ENCODE measurements at regions not wholly inside any gene's neighbourhood (a gene's known extent, or its start where the extent isn't known, plus 50 kb on each side); places are given as distances from the start of the nearest gene placed in this dataset.

DNA sequence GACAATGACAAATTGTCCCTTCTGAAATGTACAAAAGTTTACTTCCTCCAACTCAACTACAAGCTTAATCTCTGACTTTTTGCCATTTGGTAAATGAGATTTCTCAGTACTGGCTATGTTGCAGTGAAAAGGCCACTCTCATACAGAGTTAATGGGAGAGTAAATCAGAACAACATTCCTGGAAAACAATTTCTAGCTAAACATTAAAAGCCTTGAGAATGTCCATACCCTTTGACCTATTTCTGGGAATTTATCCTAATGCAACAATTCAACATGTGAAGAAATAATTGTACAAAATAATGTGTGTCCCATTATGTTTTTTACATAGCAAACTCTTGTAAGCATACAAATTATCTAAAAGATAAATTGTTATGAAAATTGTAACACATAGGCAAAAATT is 56.3 kb upstream of the SPEF2 start:
- ATAC-seq, result no peak
- Histone ChIP-seq H3K4me3 (replicated peaks in 1 of 2; ENCODE audit: low read depth in 1 of 2, low read length in 2 of 2) (no peak overlapping the region), H3K9me3 (ENCODE audit: control insufficient read depth in 1 of 2, insufficient read depth in 1 of 2, low read depth in 1 of 2, low read length in 2 of 2) (no peaks in the 10 kb centered on the region), H3K9ac (ENCODE audit: low read length) (no peak overlapping the region), H4K20me1 (ENCODE audit: insufficient read depth) (no peaks in the 10 kb centered on the region), H3K27ac (ENCODE audit: low read depth, low read length) (no peak overlapping the region), H3K4me1 (ENCODE audit: control insufficient read depth in 1 of 2, insufficient read depth in 2 of 2, low read length in 2 of 2) (no peaks in the 10 kb centered on the region), H3K27me3 (ENCODE audit: insufficient read depth, low read length) (no peaks in the 10 kb centered on the region), H2AFZ (ENCODE audit: low read depth, low read length, poor library complexity, severe bottlenecking) (no peak overlapping the region), H3K9me2 (ENCODE audit: insufficient read depth) (no peaks in the 10 kb centered on the region), H3K36me3 (ENCODE audit: control insufficient read depth in 1 of 2, insufficient read depth in 2 of 2, low read length in 2 of 2) (no peaks in the 10 kb centered on the region), H3K79me2 (ENCODE audit: insufficient read depth, low read length) (no peaks in the 10 kb centered on the region), H3K4me2 (ENCODE audit: low read length) (no peak overlapping the region)
- TF ChIP-seq FOSL1 (IDR thresholded peaks at IDR 0.05; ENCODE audit: low read depth) (no peak), POLR2AphosphoS5 (IDR thresholded peaks at IDR 0.05; ENCODE audit: low read depth, low read length) (no peak), SP1 (IDR thresholded peaks at IDR 0.05; ENCODE audit: low read depth) (no peak), CEBPB (IDR thresholded peaks at IDR 0.05; ENCODE audit: low read depth) (no peak), SIN3A (IDR thresholded peaks at IDR 0.05; ENCODE audit: low read depth) (no peak), YY1 (IDR thresholded peaks at IDR 0.05; ENCODE audit: extremely low read depth, insufficient replicate concordance, low read depth, low read length) (no peak), CBX3 (IDR thresholded peaks at IDR 0.05; ENCODE audit: low read depth) (no peak), RAD21 (IDR thresholded peaks at IDR 0.05; ENCODE audit: low read depth) (no peak)
- DNase-seq (ENCODE audit: low read depth, low spot score), result no peak
- CTCF ChIA-PET, result no interaction called here
- intact Hi-C loops (cut with micrococcal nuclease), result no loop called here
- BruUV-seq (replicated peaks), result no TSS peak
- RAD21 ChIA-PET (ENCODE audit: low non-redundant PET in 1 of 2, low total read pairs in 2 of 2, uncharacterized antibody in 2 of 2, unreplicated experiment in 2 of 2), result no interaction called here
- POLR2A ChIA-PET, result no interaction called here

GRCh38 chr5:35557748-35558147 is 59.9 kb upstream of the SPEF2 start:
- intact Hi-C loops (cut with micrococcal nuclease), result no loop called here
- H3K9me2 ChIP-seq (ENCODE audit: insufficient read depth), result no peaks in the 10 kb centered on the region
- ChIA-PET POLR2A (no interaction called here), RAD21 (ENCODE audit: low non-redundant PET in 1 of 2, low total read pairs in 2 of 2, uncharacterized antibody in 2 of 2, unreplicated experiment in 2 of 2) (no interaction called here), CTCF (no interaction called here)
- no peak for ATAC-seq
- no peak overlapping the region for H3K4me2 ChIP-seq (ENCODE audit: low read length)
- H2AFZ ChIP-seq (ENCODE audit: low read depth, low read length, poor library complexity, severe bottlenecking), result no peak overlapping the region
- no peaks in the 10 kb centered on the region for H3K27me3 ChIP-seq (ENCODE audit: insufficient read depth, low read length)
- no peaks in the 10 kb centered on the region for H3K9me3 ChIP-seq (ENCODE audit: control insufficient read depth in 1 of 2, insufficient read depth in 1 of 2, low read depth in 1 of 2, low read length in 2 of 2)
- no peaks in the 10 kb centered on the region for H3K36me3 ChIP-seq (ENCODE audit: control insufficient read depth in 1 of 2, insufficient read depth in 2 of 2, low read length in 2 of 2)
- BruUV-seq (replicated peaks), result no TSS peak
- no peak overlapping the region for H3K27ac ChIP-seq (ENCODE audit: low read depth, low read length)
- no peaks in the 10 kb centered on the region for H3K4me1 ChIP-seq (ENCODE audit: control insufficient read depth in 1 of 2, insufficient read depth in 2 of 2, low read length in 2 of 2)
- H3K79me2 ChIP-seq (ENCODE audit: insufficient read depth, low read length), result no peaks in the 10 kb centered on the region
- no peak overlapping the region for H3K4me3 ChIP-seq (replicated peaks in 1 of 2; ENCODE audit: low read depth in 1 of 2, low read length in 2 of 2)
- no peaks in the 10 kb centered on the region for H4K20me1 ChIP-seq (ENCODE audit: insufficient read depth)
- DNase-seq (ENCODE audit: low read depth, low spot score), result no peak
- no peak overlapping the region for H3K9ac ChIP-seq (ENCODE audit: low read length)
- no peak for TF ChIP-seq EGR1 (IDR thresholded peaks at IDR 0.05; ENCODE audit: low read depth)
- TF ChIP-seq POLR2AphosphoS5 (IDR thresholded peaks at IDR 0.05; ENCODE audit: low read depth, low read length), result no peak
- no peak for TF ChIP-seq POLR2A (IDR thresholded peaks at IDR 0.05; ENCODE audit: borderline replicate concordance, extremely low read depth, insufficient read depth, insufficient read length)
- TF ChIP-seq, protein P1, sequence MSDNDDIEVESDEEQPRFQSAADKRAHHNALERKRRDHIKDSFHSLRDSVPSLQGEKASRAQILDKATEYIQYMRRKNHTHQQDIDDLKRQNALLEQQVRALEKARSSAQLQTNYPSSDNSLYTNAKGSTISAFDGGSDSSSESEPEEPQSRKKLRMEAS (IDR thresholded peaks at IDR 0.05), result no peak
- TF ChIP-seq EZH2phosphoT487 (IDR thresholded peaks at IDR 0.05; ENCODE audit: borderline replicate concordance), result no peak
- TF ChIP-seq, protein P2, sequence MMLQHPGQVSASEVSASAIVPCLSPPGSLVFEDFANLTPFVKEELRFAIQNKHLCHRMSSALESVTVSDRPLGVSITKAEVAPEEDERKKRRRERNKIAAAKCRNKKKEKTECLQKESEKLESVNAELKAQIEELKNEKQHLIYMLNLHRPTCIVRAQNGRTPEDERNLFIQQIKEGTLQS (IDR thresholded peaks at IDR 0.05), result no peak
- TF ChIP-seq ZFX (IDR thresholded peaks at IDR 0.05), result no peak
- no peak for TF ChIP-seq ZNF274 (IDR thresholded peaks at IDR 0.05; ENCODE audit: low read depth, low read length)
- TF ChIP-seq SRF (IDR thresholded peaks at IDR 0.05; ENCODE audit: low read depth), result no peak
- no peak for TF ChIP-seq ZBTB33 (IDR thresholded peaks at IDR 0.05; ENCODE audit: extremely low read depth, insufficient replicate concordance, low read length)
- no peak for TF ChIP-seq RAD21 (IDR thresholded peaks at IDR 0.05; ENCODE audit: low read depth)
- no peak for TF ChIP-seq TCF7L2 (IDR thresholded peaks at IDR 0.05; ENCODE audit: borderline replicate concordance, extremely low read depth, insufficient read depth, insufficient read length)

Measured in HCT116 (cell line).